ENCODE measurements at regions not wholly inside any gene's neighbourhood (a gene's known extent, or its start where the extent isn't known, plus 50 kb on each side); places are given as distances from the start of the nearest gene placed in this dataset.

- Histone ChIP-seq H3K27ac (ENCODE audit: insufficient read depth, low read depth, low read length) (no peak overlapping the region), H3K36me3 (ENCODE audit: control insufficient read depth in 2 of 2, extremely low read depth in 1 of 2, insufficient read depth in 2 of 2, low read length in 2 of 2) (no peaks in the 10 kb centered on the region), H3K9ac (replicated peaks; ENCODE audit: extremely low read depth, insufficient read depth, low read length) (no peak overlapping the region), H2AFZ (ENCODE audit: low read depth, low read length) (no peak overlapping the region), H3K27me3 (ENCODE audit: control insufficient read depth in 2 of 2, insufficient read depth in 2 of 2, low read length in 2 of 2) (no peaks in the 10 kb centered on the region), H4K20me1 (replicated peaks; ENCODE audit: control insufficient read depth, extremely low read depth, insufficient read depth, low read length) (no peaks in the 10 kb centered on the region), H3K9me1 (replicated peaks; ENCODE audit: control insufficient read depth, extremely low read depth, insufficient read depth, low read length) (no peaks in the 10 kb centered on the region), H3K79me2 (ENCODE audit: control insufficient read depth, insufficient read depth, low read length) (no peaks in the 10 kb centered on the region), H3K4me3 (replicated peaks in 1 of 3; ENCODE audit: insufficient read depth in 1 of 3, low read depth in 1 of 3, low read length in 3 of 3) (no peak overlapping the region), H3K4me1 (ENCODE audit: control insufficient read depth, extremely low read depth, insufficient read depth, low read length) (no peaks in the 10 kb centered on the region), H3K9me3 (replicated peaks; ENCODE audit: control insufficient read depth, insufficient read depth, low read length) (no peaks in the 10 kb centered on the region), H3K4me2 (ENCODE audit: insufficient read depth, low read length) (no peak overlapping the region)
- TF ChIP-seq MYC (IDR thresholded peaks at IDR 0.05; ENCODE audit: low read depth, low read length) (no peak), FOS (IDR thresholded peaks at IDR 0.05; ENCODE audit: borderline replicate concordance, insufficient read depth, low read length) (no peak), POLR2AphosphoS5 (IDR thresholded peaks at IDR 0.05; ENCODE audit: insufficient read depth, low read depth, low read length) (no peak), GATA2 (IDR thresholded peaks at IDR 0.05; ENCODE audit: insufficient read depth, insufficient read length, low read depth, low read length) (no peak), EZH2 (IDR thresholded peaks at IDR 0.05; ENCODE audit: borderline replicate concordance, low read depth, low read length, severe bottlenecking) (no peak), POLR2A (IDR thresholded peaks at IDR 0.05; ENCODE audit: low read depth, low read length) (no peak), MAX (IDR thresholded peaks at IDR 0.05; ENCODE audit: insufficient read depth, insufficient read length) (no peak), JUN (IDR thresholded peaks at IDR 0.05; ENCODE audit: borderline replicate concordance, insufficient read depth, insufficient read length, low read depth) (no peak)
- TF ChIP-seq, protein P1, sequence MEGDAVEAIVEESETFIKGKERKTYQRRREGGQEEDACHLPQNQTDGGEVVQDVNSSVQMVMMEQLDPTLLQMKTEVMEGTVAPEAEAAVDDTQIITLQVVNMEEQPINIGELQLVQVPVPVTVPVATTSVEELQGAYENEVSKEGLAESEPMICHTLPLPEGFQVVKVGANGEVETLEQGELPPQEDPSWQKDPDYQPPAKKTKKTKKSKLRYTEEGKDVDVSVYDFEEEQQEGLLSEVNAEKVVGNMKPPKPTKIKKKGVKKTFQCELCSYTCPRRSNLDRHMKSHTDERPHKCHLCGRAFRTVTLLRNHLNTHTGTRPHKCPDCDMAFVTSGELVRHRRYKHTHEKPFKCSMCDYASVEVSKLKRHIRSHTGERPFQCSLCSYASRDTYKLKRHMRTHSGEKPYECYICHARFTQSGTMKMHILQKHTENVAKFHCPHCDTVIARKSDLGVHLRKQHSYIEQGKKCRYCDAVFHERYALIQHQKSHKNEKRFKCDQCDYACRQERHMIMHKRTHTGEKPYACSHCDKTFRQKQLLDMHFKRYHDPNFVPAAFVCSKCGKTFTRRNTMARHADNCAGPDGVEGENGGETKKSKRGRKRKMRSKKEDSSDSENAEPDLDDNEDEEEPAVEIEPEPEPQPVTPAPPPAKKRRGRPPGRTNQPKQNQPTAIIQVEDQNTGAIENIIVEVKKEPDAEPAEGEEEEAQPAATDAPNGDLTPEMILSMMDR (IDR thresholded peaks at IDR 0.05; ENCODE audit: extremely low read depth in 1 of 2, insufficient read depth in 1 of 2, low read depth in 1 of 2, low read length in 2 of 2) = no peak
- dilution Hi-C loops (cut with MboI; ENCODE audit: extremely low pct_ligation_motif_present, low sequenced_read_pairs) = no loop called here
- intact Hi-C loops (cut with micrococcal nuclease) = no loop called here
- no TSS peak for BruUV-seq (replicated peaks)
- no peak for DNase-seq (ENCODE audit: low read depth, low spot score)
- CTCF ChIA-PET = interaction anchor here (0.8 to 1.0 kb wide), 2 partner anchors 635 to 666 kb away, joined by 3 to 4 read pairs; no protein-coding TSS in a partner anchor
- FAIRE-seq = no peak
- POLR2A ChIA-PET = no interaction called here
Observed at GRCh38 chr12:90274407-90274806, 565.8 kb upstream of the ATP2B1 start.
